Body of pancreas (tissue), 4 donors: ENCODE measurements at regions not wholly inside any gene's neighbourhood (a gene's known extent, or its start where the extent isn't known, plus 50 kb on each side); places are given as distances from the start of the nearest gene placed in this dataset.

Source experiments
- ATAC-seq: fragments of 150-250 bp; one replicate; pipeline ENCODE4 v1.9.1; 2016
- DNase-seq, 4 donors: peaks; one replicate each; pipeline ENCODE4 v3.0.0-alpha.2; 2019
- H3K27ac ChIP-seq, 4 donors: fragments of 200-600 bp; sonication (generic); 1 replicate in 3 of 4; 2 replicates in 1 of 4; pipeline versions ENCODE4 v1.5.1 to v1.6.1; 2016 to 2019; ENCODE audit warnings: mild to moderate bottlenecking in 1 of 4, mixed read lengths in 1 of 4, moderate library complexity in 1 of 4
- H3K27me3 ChIP-seq, 2 donors: fragments of 200-600 bp; sonication (generic); one replicate each; pipeline ENCODE4 v1.6.0; 2016; ENCODE audit warnings: mild to moderate bottlenecking in 1 of 2
- H3K36me3 ChIP-seq, 2 donors: fragments of 200-600 bp; sonication (generic); replicated peaks in 1 of 2; 2 replicates each; pipeline ENCODE4 v1.5.1; 2016; ENCODE audit warnings: low read depth in 2 of 2; ENCODE audit not compliant: insufficient read depth in 1 of 2
- H3K4me1 ChIP-seq: fragments of 200-600 bp; sonication (generic); one replicate; pipeline ENCODE4 v1.6.0; 2016
- H3K4me3 ChIP-seq, 2 donors: fragments of 200-600 bp; sonication (generic); 1 replicate in 1 of 2; 2 replicates in 1 of 2; pipeline ENCODE4 v1.5.1; 2016 to 2019
- H3K9me3 ChIP-seq, 3 donors: fragments of 200-600 bp; sonication (generic); 1 replicate in 2 of 3; 2 replicates in 1 of 3; pipeline ENCODE4 v1.5.1; 2016
- CTCF ChIP-seq, 7 experiments: fragments of 450-650 bp in 4 of 7; fragments of 200-600 bp in 3 of 7; sonication (generic) in 3 of 7; IDR thresholded peaks; one replicate each; pipeline ENCODE4 v1.5.1; 2016 to 2019; ENCODE audit warnings: antibody characterized with exemption in 7 of 7
- POLR2A ChIP-seq, 3 donors: fragments of 450-650 bp; IDR thresholded peaks; one replicate each; pipeline ENCODE4 v1.6.1; 2016; ENCODE audit warnings: antibody characterized with exemption in 3 of 3, mild to moderate bottlenecking in 2 of 3
- WGBS, 2 donors: methylation state at CpG; one replicate each; pipeline ENCODE4 v1.1.5; 2017; 5-methylcytosine and 5-hydroxymethylcytosine counted together
- intact Hi-C: fragments of 100-400 bp; cut with DNase I; formaldehyde crosslinking; loops from one replicate; pipeline ENCODE4 v1.15.1; 2023

DNA sequence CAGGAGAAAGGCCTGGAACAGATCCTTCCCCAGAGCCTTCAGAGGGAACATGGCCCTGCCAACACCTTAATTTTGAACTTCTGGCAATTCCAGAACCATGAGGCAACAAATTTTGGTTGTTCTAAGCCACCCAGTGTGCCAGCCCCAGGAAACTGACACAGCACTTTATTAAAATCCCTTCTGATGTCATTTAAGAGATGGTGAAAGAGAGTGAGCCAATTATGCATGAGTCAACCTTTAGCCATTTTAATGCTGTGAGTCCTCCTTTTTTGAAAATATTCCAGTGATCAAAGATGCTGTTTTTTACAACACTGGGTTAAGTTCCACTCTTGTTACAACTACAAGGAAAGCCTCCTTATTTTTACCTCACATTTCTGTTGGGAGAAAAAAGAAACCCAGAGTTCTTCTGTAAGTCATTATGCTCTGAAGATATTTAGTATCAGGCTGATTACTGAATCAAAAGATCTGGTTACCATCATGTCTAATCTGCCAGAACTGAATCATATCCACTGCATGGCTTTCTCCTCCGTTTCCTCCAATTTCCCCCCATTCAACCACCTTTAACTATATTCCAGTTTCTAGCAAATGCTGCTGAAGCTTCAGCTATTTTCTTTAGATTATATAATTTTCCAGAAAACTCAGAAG lies 235.4 kb downstream of the TXNL1 start:
- ATAC-seq (peak; percentile 63), DNase-seq (peak in 1 of 4 donors; percentile 5)
- intact Hi-C loops: no loop called here
- Histone ChIP-seq H3K36me3 (no peaks in the 10 kb centered on the region), H3K4me3 (no peak overlapping the region), H3K9me3 (no peaks in the 10 kb centered on the region), H3K4me1 (peaks cover 4% of the 10 kb centered on the region), H3K27me3 (no peaks in the 10 kb centered on the region), H3K27ac (no peak overlapping the region)
- TF ChIP-seq POLR2A (IDR thresholded peaks at IDR 0.05): no peak
- TF ChIP-seq CTCF (IDR thresholded peaks at IDR 0.05): no peak
- 75 to 81% methylated on average over 1 of the region's 1 CpG for WGBS, 2 donors

DNA sequence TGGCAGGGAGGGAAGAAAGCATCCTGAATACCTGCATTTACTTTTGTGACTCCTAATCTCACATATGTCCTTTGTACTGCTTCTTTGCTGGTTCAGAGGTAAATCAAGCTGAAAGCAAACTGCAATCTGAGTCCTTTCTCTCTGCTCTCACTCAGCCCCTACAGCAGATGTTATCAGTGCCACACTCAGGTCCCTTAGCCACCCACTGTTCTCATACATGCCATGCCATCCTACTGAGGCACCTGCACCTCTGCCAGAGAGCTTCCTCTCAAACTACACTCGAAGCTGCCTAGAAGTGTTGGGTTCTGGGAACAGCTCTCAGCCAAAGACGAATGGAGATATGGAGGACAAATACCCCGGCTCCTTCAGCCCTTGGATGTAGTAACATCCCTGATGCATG lies 244.5 kb downstream of the TXNL1 start:
- 77 to 88% methylated on average over 3 of the region's 3 CpGs for WGBS, 2 donors
- H3K4me1 ChIP-seq: peaks cover 7% of the 10 kb centered on the region
- intact Hi-C loops: no loop called here
- DNase-seq (no peak), ATAC-seq (no peak)
- no peaks in the 10 kb centered on the region for H3K36me3 ChIP-seq
- TF ChIP-seq CTCF (IDR thresholded peaks at IDR 0.05) (no peak), POLR2A (IDR thresholded peaks at IDR 0.05) (no peak)
- H3K27me3 ChIP-seq: no peaks in the 10 kb centered on the region
- H3K9me3 ChIP-seq: no peaks in the 10 kb centered on the region
- H3K27ac ChIP-seq: no peak overlapping the region
- H3K4me3 ChIP-seq: no peak overlapping the region

DNA sequence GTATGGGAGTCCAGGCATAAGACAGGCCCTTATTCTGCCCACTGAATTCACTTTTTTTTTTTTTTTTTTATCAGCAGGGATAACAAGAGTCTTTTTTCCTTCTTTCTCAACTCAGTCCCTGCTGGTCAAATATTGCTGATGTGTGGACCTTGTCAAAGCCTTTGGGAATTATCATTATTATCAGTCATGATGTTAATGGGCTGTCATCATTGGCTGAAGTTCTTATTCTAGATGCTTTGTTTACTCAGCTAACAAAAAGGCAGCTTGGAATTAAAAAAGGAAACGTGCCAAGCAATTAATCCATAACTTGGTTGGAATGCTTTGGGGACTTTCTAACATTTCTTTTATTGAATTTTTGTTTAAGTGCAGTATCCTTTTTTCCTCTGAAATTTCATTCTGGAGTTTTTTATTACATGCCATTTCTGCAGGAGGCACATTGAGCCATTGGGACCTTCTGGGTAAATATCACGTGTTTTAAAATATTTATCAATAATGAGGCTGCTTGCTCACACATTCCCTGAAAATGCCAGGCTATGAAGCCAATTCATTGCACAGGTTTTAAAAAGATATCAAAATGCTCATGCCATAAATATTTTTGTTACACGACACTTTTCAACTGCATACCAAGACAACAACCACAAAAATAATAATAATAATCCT lies 246.3 kb downstream of the TXNL1 start:
- H3K4me1 ChIP-seq: peaks cover 7% of the 10 kb centered on the region
- no peaks in the 10 kb centered on the region for H3K36me3 ChIP-seq
- DNase-seq: no peak
- peak overlapping the region in 1 of 4 donors; percentile 7 for H3K27ac ChIP-seq
- WGBS, 2 donors: 26 to 29% methylated on average over 3 of the region's 3 CpGs
- H3K27me3 ChIP-seq: no peaks in the 10 kb centered on the region
- peak; percentile 55 for ATAC-seq
- TF ChIP-seq POLR2A (IDR thresholded peaks at IDR 0.05) (no peak), CTCF (IDR thresholded peaks at IDR 0.05) (no peak)
- no peaks in the 10 kb centered on the region for H3K9me3 ChIP-seq
- intact Hi-C loops: no loop called here
- no peak overlapping the region for H3K4me3 ChIP-seq

DNA sequence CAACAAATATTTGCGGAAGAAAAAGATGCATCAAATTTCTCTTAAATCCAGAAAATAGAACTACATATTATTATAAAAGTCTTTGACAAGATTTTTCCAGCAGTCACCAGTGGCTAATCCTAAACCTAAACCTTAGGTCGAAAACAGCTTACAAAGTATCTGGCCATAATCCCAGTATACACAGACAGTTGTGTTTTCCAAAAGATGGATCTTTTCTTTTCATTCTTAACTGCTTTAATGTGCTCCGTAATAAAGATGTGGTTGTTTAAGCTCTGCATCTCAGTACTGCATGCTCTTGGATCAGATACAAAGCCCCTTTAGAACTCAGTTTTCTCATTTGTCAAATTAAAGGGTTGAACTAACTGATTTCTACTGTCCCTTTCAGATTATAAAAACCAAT lies 247.8 kb downstream of the TXNL1 start:
- WGBS, 2 donors: 82% methylated on average over 3 of the region's 3 CpGs
- DNase-seq: no peak
- no peaks in the 10 kb centered on the region for H3K9me3 ChIP-seq
- H3K27ac ChIP-seq: no peak overlapping the region
- no peaks in the 10 kb centered on the region for H3K27me3 ChIP-seq
- TF ChIP-seq CTCF (IDR thresholded peaks at IDR 0.05) (no peak), POLR2A (IDR thresholded peaks at IDR 0.05) (no peak)
- intact Hi-C loops: no loop called here
- ATAC-seq: no peak
- no peaks in the 10 kb centered on the region for H3K36me3 ChIP-seq
- H3K4me3 ChIP-seq: no peak overlapping the region
- H3K4me1 ChIP-seq: peaks cover 7% of the 10 kb centered on the region

DNA sequence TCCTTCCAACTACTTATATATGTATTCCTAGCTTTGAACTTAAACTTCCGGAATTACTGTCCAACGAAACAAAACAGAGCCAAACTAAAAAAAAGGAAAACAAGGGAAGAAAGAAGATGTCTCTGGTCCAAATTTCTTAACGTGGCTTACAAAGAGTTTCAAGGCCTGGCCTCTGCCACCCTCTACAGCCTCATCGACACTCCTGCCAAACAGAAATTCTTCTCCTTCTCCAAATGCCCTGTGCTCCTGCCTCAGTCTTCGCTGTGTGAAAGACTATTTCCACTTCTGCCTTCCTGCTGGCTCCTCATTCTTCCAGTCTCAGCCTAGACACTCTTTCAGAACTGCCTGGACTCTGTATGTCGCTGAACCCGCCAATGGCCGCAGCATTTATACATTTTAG lies 249.2 kb downstream of the TXNL1 start:
- H3K4me1 ChIP-seq: peaks cover 7% of the 10 kb centered on the region
- H3K9me3 ChIP-seq: no peaks in the 10 kb centered on the region
- no peak overlapping the region for H3K27ac ChIP-seq
- no peaks in the 10 kb centered on the region for H3K36me3 ChIP-seq
- DNase-seq (no peak), ATAC-seq (no peak)
- no peak overlapping the region for H3K4me3 ChIP-seq
- intact Hi-C loops: no loop called here
- H3K27me3 ChIP-seq: no peaks in the 10 kb centered on the region
- TF ChIP-seq CTCF (IDR thresholded peaks at IDR 0.05): peak in 3 of 7 experiments; percentile 4 to 21 (median 20)
- no peak for TF ChIP-seq POLR2A (IDR thresholded peaks at IDR 0.05)
- 75% methylated on average over 8 of the region's 8 CpGs for WGBS, 2 donors
